ENCODE measurements at regions not wholly inside any gene's neighbourhood (a gene's known extent, or its start where the extent isn't known, plus 50 kb on each side); places are given as distances from the start of the nearest gene placed in this dataset.

- Histone ChIP-seq H3K4me1 (ENCODE audit: control insufficient read depth in 5 of 5, insufficient read depth in 5 of 5, low read length in 5 of 5) (peaks cover 0 to 14% (median 9%) of the 10 kb centered on the region in 5 donors), H3K36me3 (ENCODE audit: control insufficient read depth in 4 of 4, insufficient read depth in 4 of 4, low read length in 4 of 4) (no peaks in the 10 kb centered on the region), H3K27me3 (ENCODE audit: control insufficient read depth in 3 of 3, insufficient read depth in 3 of 3, low read length in 2 of 3) (no peaks in the 10 kb centered on the region), H3K27ac (ENCODE audit: low read depth in 1 of 2, low read length in 1 of 2) (no peak overlapping the region), H3K9me3 (ENCODE audit: control insufficient read depth in 4 of 4, insufficient read depth in 3 of 4, low read length in 3 of 4) (no peaks in the 10 kb centered on the region), H3K9ac (ENCODE audit: insufficient read depth in 1 of 2, low read length in 2 of 2) (no peak overlapping the region), H3K4me3 (no peak overlapping the region)
- WGBS, 2 donors = 92 to 95% methylated on average over 11 of the region's 11 CpGs
- TF ChIP-seq CTCF (IDR thresholded peaks at IDR 0.05; ENCODE audit: control extremely low read depth, extremely low read depth) = no peak
- ATAC-seq (ENCODE audit: insufficient read depth, low FRiP score) (no peak), DNase-seq (no peak)
These were observed 84.4 kb downstream of the SLC25A47 start for GRCh38 chr14:100407376-100408102.

DNA sequence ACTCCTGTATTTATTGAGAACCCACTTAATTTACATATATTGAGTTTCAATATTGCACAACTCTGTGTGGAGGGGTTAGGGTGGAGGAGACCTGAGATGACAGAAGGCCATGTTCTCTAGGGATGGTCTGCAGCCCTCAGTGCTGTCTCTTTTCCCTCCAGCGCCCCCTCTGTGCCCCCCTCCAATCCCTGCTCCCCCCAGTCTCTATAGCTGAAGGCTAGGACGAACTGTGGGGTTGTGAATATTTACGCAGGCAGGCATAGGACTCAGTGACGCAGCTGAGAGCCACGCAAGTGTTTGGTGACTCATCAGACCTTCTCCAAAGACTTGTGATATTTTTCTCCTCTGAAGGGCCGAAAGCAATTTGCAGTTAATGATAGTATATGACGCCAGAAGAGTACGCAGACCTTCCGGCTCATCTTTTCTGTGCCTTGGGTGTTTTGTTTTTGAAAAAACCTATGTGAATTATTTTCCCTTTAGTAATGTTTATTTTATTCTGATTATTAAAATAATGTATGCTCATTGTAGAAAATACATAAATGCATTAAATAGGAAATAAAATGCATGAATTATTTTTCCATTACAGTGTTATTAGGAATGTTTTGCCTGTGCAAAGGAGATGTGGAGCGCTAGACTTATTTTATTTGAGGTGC is 85.3 kb downstream of the SLC25A47 start:
- Histone ChIP-seq H3K9me3 (ENCODE audit: control insufficient read depth in 4 of 4, insufficient read depth in 3 of 4, low read length in 3 of 4) (no peaks in the 10 kb centered on the region), H3K36me3 (ENCODE audit: control insufficient read depth in 4 of 4, insufficient read depth in 4 of 4, low read length in 4 of 4) (no peaks in the 10 kb centered on the region), H3K27me3 (ENCODE audit: control insufficient read depth in 3 of 3, insufficient read depth in 3 of 3, low read length in 2 of 3) (no peaks in the 10 kb centered on the region), H3K9ac (ENCODE audit: insufficient read depth in 1 of 2, low read length in 2 of 2) (no peak overlapping the region), H3K4me1 (ENCODE audit: control insufficient read depth in 5 of 5, insufficient read depth in 5 of 5, low read length in 5 of 5) (peaks cover 0 to 14% (median 6%) of the 10 kb centered on the region in 5 donors), H3K4me3 (no peak overlapping the region), H3K27ac (ENCODE audit: low read depth in 1 of 2, low read length in 1 of 2) (no peak overlapping the region)
- WGBS, 2 donors = 73 to 81% methylated on average over 10 of the region's 10 CpGs
- DNase-seq = no peak
- no peak for ATAC-seq (ENCODE audit: insufficient read depth, low FRiP score)
- TF ChIP-seq CTCF (IDR thresholded peaks at IDR 0.05; ENCODE audit: control extremely low read depth, extremely low read depth) = no peak

DNA sequence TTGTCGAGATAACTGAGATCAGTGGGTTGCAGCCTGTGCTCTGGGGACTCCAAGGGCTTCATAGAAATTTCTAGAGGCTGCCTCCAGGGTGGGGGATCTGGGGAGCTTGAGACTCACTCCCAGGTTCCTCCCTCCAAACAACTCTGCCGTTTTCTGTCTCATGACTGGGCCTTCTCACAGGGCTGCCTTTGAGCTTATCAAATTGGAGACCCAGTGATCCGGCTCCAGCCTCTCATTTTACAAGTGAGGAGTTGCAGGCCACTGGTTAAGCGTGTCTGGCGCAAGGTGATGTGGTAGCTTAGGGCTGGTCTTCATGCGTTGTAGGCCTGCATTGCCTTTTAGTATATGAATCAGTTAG is 85.8 kb downstream of the SLC25A47 start:
- Histone ChIP-seq H3K27ac (ENCODE audit: low read depth in 1 of 2, low read length in 1 of 2) (no peak overlapping the region), H3K36me3 (ENCODE audit: control insufficient read depth in 4 of 4, insufficient read depth in 4 of 4, low read length in 4 of 4) (no peaks in the 10 kb centered on the region), H3K9ac (ENCODE audit: insufficient read depth in 1 of 2, low read length in 2 of 2) (no peak overlapping the region), H3K9me3 (ENCODE audit: control insufficient read depth in 4 of 4, insufficient read depth in 3 of 4, low read length in 3 of 4) (no peaks in the 10 kb centered on the region), H3K27me3 (ENCODE audit: control insufficient read depth in 3 of 3, insufficient read depth in 3 of 3, low read length in 2 of 3) (no peaks in the 10 kb centered on the region), H3K4me1 (ENCODE audit: control insufficient read depth in 5 of 5, insufficient read depth in 5 of 5, low read length in 5 of 5) (peaks cover 0 to 14% (median 6%) of the 10 kb centered on the region in 5 donors), H3K4me3 (no peak overlapping the region)
- no peak for DNase-seq
- 90 to 95% methylated on average over 6 of the region's 6 CpGs for WGBS, 2 donors
- no peak for TF ChIP-seq CTCF (IDR thresholded peaks at IDR 0.05; ENCODE audit: control extremely low read depth, extremely low read depth)
- ATAC-seq (ENCODE audit: insufficient read depth, low FRiP score) = no peak

All from lung (tissue), 11 donors.